ENCODE measurements at regions not wholly inside any gene's neighbourhood (a gene's known extent, or its start where the extent isn't known, plus 50 kb on each side); places are given as distances from the start of the nearest gene placed in this dataset.
A peak's percentile ranks its signal among the peaks of the same experiment; 100 is the strongest.

- Histone ChIP-seq H3K4me2 (no peak overlapping the region), H3K36me3 (replicated peaks in 1 of 2; ENCODE audit: control insufficient read depth in 1 of 2, insufficient read depth in 2 of 2, low read length in 1 of 2) (no peaks in the 10 kb centered on the region), H3F3A (replicated peaks; ENCODE audit: insufficient read depth) (no peaks in the 10 kb centered on the region), H3K9me2 (no peaks in the 10 kb centered on the region), H3K27me3 (ENCODE audit: insufficient read depth) (no peaks in the 10 kb centered on the region), H3K4me3 (ENCODE audit: low read depth in 2 of 2, low read length in 1 of 2) (no peak overlapping the region), H3K9ac (no peak overlapping the region), H3K79me2 (ENCODE audit: insufficient read depth) (no peaks in the 10 kb centered on the region), H3K27ac (ENCODE audit: low read depth in 2 of 2, low read length in 1 of 2) (no peak overlapping the region), H2AFZ (ENCODE audit: low read depth) (no peak overlapping the region), H3K4me1 (ENCODE audit: control insufficient read depth in 1 of 2, insufficient read depth in 2 of 2, low read depth in 1 of 2, low read length in 1 of 2) (no peaks in the 10 kb centered on the region; a peak in 1 of 4 replicates), H3K9me3 (no peaks in the 10 kb centered on the region), H4K20me1 (ENCODE audit: insufficient read depth) (no peaks in the 10 kb centered on the region)
- POLR2A ChIA-PET: no interaction called here
- CTCF ChIA-PET: interaction anchor here (1.1 kb wide), 1 partner anchor 47 kb away, joined by 4 read pairs; no protein-coding TSS in a partner anchor
- 73% methylated on average over 1 of the region's 1 CpG for WGBS (ENCODE audit: low lambda C conversion rate)
- TF ChIP-seq EZH2phosphoT487 (IDR thresholded peaks at IDR 0.05; ENCODE audit: borderline replicate concordance, low read depth) (no peak), FOXJ3 (CRISPR knock-in tag; IDR thresholded peaks at IDR 0.05) (no peak), SIN3A (IDR thresholded peaks at IDR 0.05; ENCODE audit: borderline replicate concordance, low read depth, low read length) (no peak), RFX5 (IDR thresholded peaks at IDR 0.05; ENCODE audit: low read length) (no peak)
- no peak for DNase-seq
These were observed 56.1 kb downstream of the GPR85 start for GRCh38 chr7:113030489-113030888.

GRCh38 chr7:113026941-113027340 is 59.7 kb downstream of the GPR85 start:
- H3K9ac ChIP-seq: no peak overlapping the region
- no peak overlapping the region for H2AFZ ChIP-seq (ENCODE audit: low read depth)
- H3K4me1 ChIP-seq (ENCODE audit: control insufficient read depth in 1 of 2, insufficient read depth in 2 of 2, low read depth in 1 of 2, low read length in 1 of 2): no peaks in the 10 kb centered on the region; a peak in 1 of 4 replicates
- POLR2A ChIA-PET: no interaction called here
- DNase-seq: no peak
- no peak overlapping the region for H3K4me3 ChIP-seq (ENCODE audit: low read depth in 2 of 2, low read length in 1 of 2)
- whole genome bisulfite sequencing (ENCODE audit: low lambda C conversion rate): 40% methylated on average over 1 of the region's 1 CpG
- CTCF ChIA-PET: interaction anchor here (1.0 to 3.8 kb wide), 4 partner anchors 8 to 262 kb away, joined by 3 to 15 read pairs (median 4); no protein-coding TSS in a partner anchor
- TF ChIP-seq TAF1 (IDR thresholded peaks at IDR 0.05; ENCODE audit: borderline replicate concordance, low read depth, low read length) (no peak), USF2 (IDR thresholded peaks at IDR 0.05; ENCODE audit: borderline replicate concordance, low read depth, low read length) (no peak), SIN3A (IDR thresholded peaks at IDR 0.05; ENCODE audit: borderline replicate concordance, low read depth, low read length) (no peak), USF1 (IDR thresholded peaks at IDR 0.05; ENCODE audit: borderline replicate concordance, low read depth) (no peak), POLR2AphosphoS5 (IDR thresholded peaks at IDR 0.05; ENCODE audit: low read depth, low read length) (no peak), JUND (IDR thresholded peaks at IDR 0.05) (peak; percentile 17; the same call in 1 of the 2 replicates), FOXM1 (IDR thresholded peaks at IDR 0.05; ENCODE audit: low read depth) (no peak), ZBTB33 (IDR thresholded peaks at IDR 0.05; ENCODE audit: borderline replicate concordance, low read depth) (no peak), GATA2 (CRISPR knock-in tag; IDR thresholded peaks at IDR 0.05) (no peak), RFX5 (IDR thresholded peaks at IDR 0.05; ENCODE audit: low read length) (no peak), TCF12 (IDR thresholded peaks at IDR 0.05) (peak; percentile 16; the same call in 1 of the 2 replicates), IRF3 (IDR thresholded peaks at IDR 0.05; ENCODE audit: low read depth, low read length) (no peak), FOSL2 (IDR thresholded peaks at IDR 0.05; ENCODE audit: borderline replicate concordance, low read depth) (0 out of 2 replicates have a peak, but pooled peaks have one; percentile 28), NFIC (IDR thresholded peaks at IDR 0.05; ENCODE audit: borderline replicate concordance) (no peak), RXRA (IDR thresholded peaks at IDR 0.05; ENCODE audit: borderline replicate concordance, low read depth) (no peak), MEF2A (IDR thresholded peaks at IDR 0.05; ENCODE audit: borderline replicate concordance, low read depth) (no peak)
- no peaks in the 10 kb centered on the region for H3K36me3 ChIP-seq (replicated peaks in 1 of 2; ENCODE audit: control insufficient read depth in 1 of 2, insufficient read depth in 2 of 2, low read length in 1 of 2)
- H3K79me2 ChIP-seq (ENCODE audit: insufficient read depth): no peaks in the 10 kb centered on the region
- H3K27ac ChIP-seq (ENCODE audit: low read depth in 2 of 2, low read length in 1 of 2): no peak overlapping the region
- no peaks in the 10 kb centered on the region for H3K27me3 ChIP-seq (ENCODE audit: insufficient read depth)
- H3K4me2 ChIP-seq: no peak overlapping the region
- H3F3A ChIP-seq (replicated peaks; ENCODE audit: insufficient read depth): no peaks in the 10 kb centered on the region
- H4K20me1 ChIP-seq (ENCODE audit: insufficient read depth): no peaks in the 10 kb centered on the region
- H3K9me2 ChIP-seq: no peaks in the 10 kb centered on the region
- no peaks in the 10 kb centered on the region for H3K9me3 ChIP-seq

Measured in SK-N-SH (cell line).